C4-2B (cell line): ENCODE measurements at regions not wholly inside any gene's neighbourhood (a gene's known extent, or its start where the extent isn't known, plus 50 kb on each side); places are given as distances from the start of the nearest gene placed in this dataset.

Experiments
- H3K27ac ChIP-seq: fragments of 450-650 bp; 2 replicates; pipeline ENCODE4 v1.5.1; 2017
- CTCF ChIP-seq: fragments of 450-650 bp; conservative IDR thresholded peaks from 2 replicates; pipeline ENCODE4 v1.5.1; 2017; ENCODE audit warnings: mild to moderate bottlenecking
- ZFX ChIP-seq: fragments of 450-650 bp; IDR thresholded peaks from 2 replicates; pipeline ENCODE4 v1.6.1; 2017

DNA sequence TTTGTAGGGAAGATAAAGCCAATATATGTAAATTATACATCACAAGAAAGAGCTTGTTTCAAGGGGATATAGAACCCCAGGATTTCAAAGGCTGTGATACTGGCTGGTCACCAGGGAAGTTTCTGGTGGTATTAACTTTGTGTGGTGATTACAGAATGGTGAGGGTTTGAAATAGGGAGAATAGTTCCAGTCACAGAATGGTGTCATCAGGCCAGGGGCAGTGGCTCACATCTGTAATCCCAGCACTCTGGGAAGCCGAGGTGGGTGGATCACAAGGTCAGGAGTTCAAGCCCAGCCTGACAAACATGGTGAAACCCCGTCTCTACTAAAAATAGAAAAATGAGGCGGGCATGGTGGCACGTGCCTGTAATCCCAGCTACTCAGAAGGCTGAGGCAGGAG lies 183.8 kb upstream of the XYLT1 start:
- TF ChIP-seq CTCF (no peak), ZFX (no peak)

GRCh38 chr16:17654142-17654541 lies 183.4 kb upstream of the XYLT1 start:
- no peak overlapping the region for H3K27ac ChIP-seq
- TF ChIP-seq ZFX (no peak), CTCF (no peak)

More for the DNA sequence above, 183.8 kb upstream of the XYLT1 start:
- no peak overlapping the region for H3K27ac ChIP-seq

- H3K27ac ChIP-seq: no peak overlapping the region
- TF ChIP-seq ZFX (no peak), CTCF (no peak)
Observed at GRCh38 chr16:17647879-17648872, 177.4 kb upstream of the XYLT1 start.

DNA sequence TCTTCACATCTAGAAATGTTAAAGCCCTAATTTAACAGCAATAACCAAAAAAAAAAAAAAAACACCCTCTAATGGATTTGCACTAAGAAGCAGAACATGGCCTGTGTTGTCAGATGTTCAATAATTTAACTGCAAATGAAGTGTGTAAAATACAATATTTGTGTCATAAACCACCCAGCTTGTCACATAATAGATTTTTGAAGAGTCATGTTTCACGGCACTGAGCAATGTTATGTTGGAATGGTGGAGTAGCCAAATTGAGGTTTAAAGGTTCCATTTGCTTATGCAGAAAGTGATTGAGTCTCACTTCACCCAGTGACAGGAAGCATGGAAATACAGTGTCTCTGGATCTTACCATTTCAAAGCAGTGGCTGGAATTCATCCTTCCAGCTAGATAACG lies 173.2 kb upstream of the XYLT1 start:
- TF ChIP-seq CTCF: no peak
- no peak overlapping the region for H3K27ac ChIP-seq

DNA sequence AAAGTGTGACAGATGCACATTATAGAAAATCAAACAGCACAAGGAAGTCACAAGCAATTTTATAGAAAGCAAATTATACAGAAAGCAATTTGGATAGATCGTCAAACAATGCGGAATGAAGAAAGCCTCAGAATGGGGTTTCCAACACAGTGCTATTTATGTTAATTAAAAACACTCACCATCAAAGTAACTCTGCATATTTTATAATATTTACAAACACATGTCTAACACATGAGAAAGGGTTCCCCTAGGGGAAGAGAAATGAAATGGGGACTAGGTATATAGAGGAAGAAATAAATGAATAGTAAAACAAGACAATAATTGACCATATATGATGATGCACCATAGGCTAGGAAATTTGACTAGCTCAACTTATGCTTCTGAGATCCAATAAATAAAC lies 171.2 kb upstream of the XYLT1 start:
- H3K27ac ChIP-seq: no peak overlapping the region
- no peak for TF ChIP-seq CTCF
- no peak for TF ChIP-seq ZFX

DNA sequence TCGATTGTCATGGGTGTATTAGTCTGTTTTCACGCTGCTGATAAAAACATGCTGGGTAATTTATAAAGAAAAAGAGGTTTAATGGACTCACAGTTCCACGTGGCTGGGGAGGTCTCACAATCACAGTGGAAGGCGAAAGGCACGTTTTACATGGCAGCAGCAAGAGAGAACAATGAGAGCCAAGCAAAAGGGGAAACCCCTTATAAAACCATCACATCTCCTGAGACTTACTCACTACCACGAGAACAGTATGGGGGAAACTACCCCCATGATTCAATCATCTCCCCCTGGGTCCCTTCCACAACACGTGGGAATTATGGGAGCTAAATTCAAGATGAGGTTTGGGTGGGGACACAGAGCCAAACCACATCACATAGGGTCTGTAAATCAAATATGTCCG lies 167.4 kb upstream of the XYLT1 start:
- no peak overlapping the region for H3K27ac ChIP-seq
- no peak for TF ChIP-seq CTCF
- TF ChIP-seq ZFX: no peak

DNA sequence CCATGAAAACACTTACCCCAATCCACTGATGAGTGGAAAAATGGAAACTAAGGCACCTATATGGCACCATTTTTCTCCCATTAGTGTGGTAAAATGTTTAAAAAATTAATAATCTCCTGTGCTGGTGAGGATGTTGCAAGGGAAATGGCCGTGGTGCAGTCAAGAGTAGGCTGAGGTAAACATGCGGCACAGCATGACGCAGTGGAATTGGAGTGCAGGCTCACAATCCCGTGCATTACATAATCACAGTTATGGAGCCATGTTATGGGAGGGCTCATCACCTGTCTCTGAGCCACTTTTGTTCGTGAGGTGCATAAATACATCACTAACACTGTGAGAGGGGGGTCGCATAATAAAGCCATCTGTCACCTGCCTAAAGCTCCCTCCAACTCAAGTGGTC lies 164.4 kb upstream of the XYLT1 start:
- TF ChIP-seq CTCF: no peak
- TF ChIP-seq ZFX: no peak
- no peak overlapping the region for H3K27ac ChIP-seq
